Activated CD4-positive, alpha-beta T cell treated with anti-CD3 and anti-CD28 coated beads, Interleukin-2, amount 50 U/mL, for 16 hours (primary cell): ENCODE measurements at regions not wholly inside any gene's neighbourhood (a gene's known extent, or its start where the extent isn't known, plus 50 kb on each side); places are given as distances from the start of the nearest gene placed in this dataset.

Experiments used
- DNase-seq: peaks from one replicate; pipeline ENCODE4 v3.0.0-alpha.2; 2020

- no peak for DNase-seq
Observed at GRCh38 chr5:54634089-54634488, 116.5 kb downstream of the SNX18 start.

GRCh38 chr5:54632131-54632701, 114.7 kb downstream of the SNX18 start:
- DNase-seq: no peak

DNA sequence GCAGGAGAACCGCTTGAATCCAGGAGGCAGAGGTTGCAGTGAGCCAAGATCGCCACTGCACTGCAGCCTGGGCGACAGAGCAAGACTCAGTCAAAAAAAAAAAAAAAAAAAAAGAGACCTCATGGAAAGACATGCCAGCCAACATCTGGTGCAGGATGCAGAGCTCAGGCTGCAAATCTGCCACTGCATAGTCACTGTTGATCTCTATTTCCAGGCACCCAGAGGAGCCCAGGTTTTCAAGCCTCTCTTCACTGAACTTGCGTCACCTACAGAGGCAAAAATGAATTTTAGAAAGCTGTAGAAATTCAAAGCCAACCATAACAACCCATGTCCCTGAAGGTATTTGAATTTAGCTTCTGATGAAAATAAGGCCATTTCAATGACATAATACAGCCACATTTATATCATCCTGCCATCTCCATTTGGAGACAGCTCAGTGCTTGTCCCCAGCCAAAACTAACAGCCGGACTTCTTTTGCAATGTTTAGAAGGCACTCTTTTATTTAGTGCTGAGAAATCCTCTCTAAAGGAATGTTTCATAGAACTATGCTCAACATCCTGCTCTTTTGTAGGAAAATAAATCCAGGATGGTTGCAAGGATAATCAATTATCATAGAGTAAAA, 113.3 kb downstream of the SNX18 start:
- DNase-seq: no peak

DNA sequence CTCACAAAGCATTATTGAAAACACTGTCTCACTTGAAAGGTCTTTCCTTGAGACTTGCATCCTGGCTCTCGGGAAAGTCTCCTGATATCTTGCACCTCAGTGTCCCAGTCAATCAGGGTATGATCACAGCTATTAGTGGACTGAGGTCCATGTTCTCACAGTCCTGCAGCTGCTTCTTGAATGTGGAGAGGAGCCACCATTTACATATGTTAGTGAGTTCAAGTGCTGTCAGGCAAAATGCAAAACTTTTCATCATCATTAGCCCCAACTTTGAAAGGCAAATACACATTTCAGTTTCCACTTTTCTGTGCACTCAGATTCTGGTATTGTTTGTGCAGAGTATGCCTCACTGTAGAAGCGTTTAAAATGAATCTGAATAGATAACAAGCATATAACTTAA, 111.6 kb downstream of the SNX18 start:
- no peak for DNase-seq

DNA sequence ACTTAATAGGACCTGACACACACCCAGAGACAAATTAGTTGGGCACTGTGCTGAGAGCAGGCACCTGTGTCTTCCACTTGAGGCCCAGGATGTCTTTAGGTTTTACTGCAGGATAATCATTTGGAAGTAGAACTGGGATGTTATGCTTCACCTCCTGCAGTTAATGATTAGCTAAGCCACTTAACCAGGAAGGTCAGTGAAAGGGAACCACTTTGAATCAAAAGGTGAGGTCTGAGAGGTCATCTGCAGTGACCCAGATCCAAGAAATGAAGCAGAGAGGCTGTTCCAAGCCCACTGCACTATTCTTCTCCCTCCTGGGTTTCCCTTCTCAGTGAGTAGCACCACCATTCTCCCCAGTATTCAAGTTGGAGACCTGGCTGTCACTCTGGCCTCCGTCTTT, 110.5 kb downstream of the SNX18 start:
- DNase-seq: no peak

- DNase-seq: no peak
Observed at GRCh38 chr5:54626407-54626806, 108.8 kb downstream of the SNX18 start.

- DNase-seq: no peak
Observed at GRCh38 chr5:54624805-54625568, 107.4 kb downstream of the SNX18 start.

GRCh38 chr5:54621709-54622108, 104.2 kb downstream of the SNX18 start:
- no peak for DNase-seq

GRCh38 chr5:54621048-54621447, 103.5 kb downstream of the SNX18 start:
- no peak for DNase-seq

- no peak for DNase-seq
Observed at GRCh38 chr5:54620141-54620933, 102.8 kb downstream of the SNX18 start.

DNA sequence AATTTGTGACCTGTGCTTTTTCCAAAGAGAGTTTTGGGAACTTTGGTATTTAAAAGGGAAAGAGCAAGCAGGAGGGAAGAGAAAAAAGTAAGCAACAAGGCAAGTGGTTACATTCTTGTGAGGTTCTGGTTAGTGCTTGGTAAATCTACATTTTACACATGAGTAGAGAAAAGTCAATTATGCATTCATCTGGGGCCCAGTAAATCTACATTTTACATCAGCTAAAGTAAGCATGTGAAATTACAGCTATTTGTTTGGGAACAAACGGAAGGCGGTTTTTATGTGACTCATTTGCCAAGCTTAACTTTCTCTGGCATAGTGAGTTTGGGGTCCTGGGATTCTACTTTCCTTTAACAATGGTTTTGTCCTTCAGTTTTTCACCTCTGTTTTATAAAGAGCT, 102.2 kb downstream of the SNX18 start:
- no peak for DNase-seq

- DNase-seq: no peak
Observed at GRCh38 chr5:54616518-54617220, 99.1 kb downstream of the SNX18 start.

DNA sequence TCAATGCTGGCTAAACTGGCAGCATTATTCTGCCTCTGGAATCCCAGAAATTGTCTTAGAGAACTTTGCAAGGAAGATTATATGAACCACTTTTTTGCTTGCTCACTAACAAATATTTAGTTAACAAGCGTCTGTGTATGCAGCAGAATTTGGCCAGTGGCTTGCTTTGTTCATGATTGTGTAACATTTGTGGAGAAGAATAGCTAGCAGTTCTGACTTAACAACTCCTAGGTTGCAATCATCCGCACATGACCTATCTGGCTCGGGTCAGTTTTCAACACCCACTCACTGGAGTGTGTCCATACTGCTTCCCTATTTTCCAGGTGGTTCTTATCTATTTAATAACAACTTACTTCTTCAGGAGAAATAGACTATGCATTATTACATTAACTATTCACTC, 98.5 kb downstream of the SNX18 start:
- no peak for DNase-seq

DNA sequence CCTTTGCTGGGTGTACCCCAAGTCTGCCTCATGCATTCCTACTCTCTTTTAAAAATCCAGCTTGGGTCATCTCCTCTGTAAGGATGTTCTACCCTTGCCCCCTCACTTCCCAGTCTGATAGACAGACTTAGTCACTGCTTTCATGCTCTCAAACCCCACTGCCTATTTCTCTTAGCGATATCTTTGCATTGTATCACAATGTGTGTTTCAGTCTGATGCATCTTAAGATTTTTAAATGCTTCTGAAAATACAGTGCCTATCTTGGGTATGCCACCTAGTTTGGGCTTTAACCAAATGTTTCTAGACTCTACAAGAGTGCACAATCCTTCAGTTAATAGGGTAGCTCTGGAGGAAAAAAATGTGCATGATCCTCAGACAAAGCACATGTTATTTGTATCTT, 97.8 kb downstream of the SNX18 start:
- DNase-seq: no peak

GRCh38 chr5:54612711-54613110, 95.2 kb downstream of the SNX18 start:
- no peak for DNase-seq

- DNase-seq: no peak
Observed at GRCh38 chr5:54611290-54611951, 93.9 kb downstream of the SNX18 start.

DNA sequence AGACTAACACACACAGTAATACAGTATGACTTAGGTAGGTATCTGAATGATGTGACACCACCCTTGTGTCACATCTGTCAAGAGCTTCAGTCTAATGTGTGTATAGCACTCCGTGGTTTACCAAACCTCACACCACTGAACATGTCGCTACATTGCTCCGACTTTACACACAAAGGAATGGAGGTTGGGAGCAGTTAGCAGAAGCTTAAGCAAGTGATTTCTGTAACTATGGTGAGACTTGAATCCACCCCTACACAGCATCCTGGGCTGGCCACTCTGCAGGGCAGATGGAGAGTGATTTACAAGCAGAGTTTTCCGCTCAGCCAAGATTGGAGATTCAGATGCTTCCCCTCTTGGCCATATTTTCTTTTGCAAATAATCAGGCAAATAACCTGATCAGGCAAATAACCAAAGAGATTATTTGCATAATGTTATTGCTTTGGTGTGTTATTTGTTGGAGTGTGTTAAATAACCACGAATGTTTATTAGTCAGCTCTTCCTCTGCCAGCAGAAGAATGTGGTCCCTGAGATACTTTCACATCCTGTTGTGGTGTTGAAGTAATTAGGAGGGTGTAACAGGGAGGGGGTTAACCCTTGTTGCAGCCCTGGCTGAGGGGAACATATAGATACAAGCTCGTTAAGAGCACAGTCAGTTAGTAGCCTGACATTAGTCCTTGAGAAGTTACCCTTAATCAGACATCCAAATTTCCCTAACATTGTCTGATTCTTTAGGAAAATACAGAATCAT, 92.8 kb downstream of the SNX18 start:
- peak; percentile 79 for DNase-seq

DNA sequence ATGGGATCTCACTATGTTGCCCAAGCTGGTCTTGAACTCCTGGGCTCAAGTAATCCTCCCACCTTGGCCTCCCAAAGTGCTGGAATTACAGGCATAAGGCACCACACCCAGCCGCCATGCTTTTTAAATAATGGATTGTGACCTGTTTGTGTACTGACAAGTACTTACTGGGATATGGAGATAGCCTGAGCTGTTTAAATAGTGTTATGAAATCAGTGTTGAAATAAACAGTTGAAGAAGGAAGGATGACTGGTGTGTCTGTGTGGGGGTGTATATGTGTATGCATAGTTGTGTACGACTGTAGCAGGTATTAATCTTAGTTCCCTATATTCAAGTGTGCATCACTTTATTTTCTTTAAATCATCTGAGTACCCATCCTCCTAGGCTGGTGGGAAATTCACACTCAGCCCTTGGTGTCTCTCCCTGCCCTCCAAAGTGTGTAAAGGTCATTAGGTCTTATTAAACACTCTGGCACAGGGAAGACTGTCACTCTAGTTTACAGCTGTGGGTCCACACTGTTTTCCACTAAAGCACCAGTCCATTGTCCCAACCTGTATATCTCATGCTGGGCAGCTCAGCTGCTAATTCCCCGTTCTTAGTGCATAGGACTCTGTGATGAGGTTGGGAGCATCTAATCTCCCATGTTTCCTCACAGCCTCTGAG, 91.0 kb downstream of the SNX18 start:
- DNase-seq: no peak

- DNase-seq: no peak
Observed at GRCh38 chr5:54607006-54607405, 89.4 kb downstream of the SNX18 start.

DNA sequence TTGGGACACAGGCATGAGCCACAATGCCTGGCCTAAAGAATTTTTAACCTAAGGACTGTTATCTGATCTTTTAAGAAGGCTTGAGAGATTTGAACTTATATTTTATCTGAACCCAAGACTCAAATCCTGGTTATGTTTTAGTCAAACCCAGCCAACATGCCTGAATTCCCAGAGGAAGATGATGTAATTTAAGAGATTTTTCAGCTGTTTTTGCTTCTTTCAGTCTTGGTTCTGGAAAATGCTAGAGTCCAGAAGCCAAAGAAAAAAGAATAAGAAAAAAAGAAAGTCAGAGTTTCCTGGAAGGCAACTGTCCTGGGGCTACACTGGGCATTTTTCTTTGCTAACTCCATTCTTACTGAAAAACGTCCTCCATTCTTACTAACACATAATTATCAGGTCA, 85.8 kb downstream of the SNX18 start:
- DNase-seq: no peak

GRCh38 chr5:54602475-54602874, 84.9 kb downstream of the SNX18 start:
- no peak for DNase-seq
